Loucy (cell line): ENCODE measurements at regions not wholly inside any gene's neighbourhood (a gene's known extent, or its start where the extent isn't known, plus 50 kb on each side); places are given as distances from the start of the nearest gene placed in this dataset.
"Not testable (repeated sequence)": the region's sequence is repeated elsewhere in the genome, so short reads cannot be mapped to it uniquely, and the experiment has no call there.

Experiments used
- H2AFZ ChIP-seq: fragments of 200-600 bp; sonication (generic); 2 replicates; pipeline ENCODE4 v1.6.0; 2016; ENCODE audit warnings: antibody characterized with exemption, mild to moderate bottlenecking, low read length, moderate library complexity
- H3F3A ChIP-seq: fragments of 200-600 bp; 2 replicates; pipeline ENCODE4 v1.6.0; 2016; ENCODE audit warnings: antibody characterized with exemption, low read depth, mild to moderate bottlenecking
- H3K27me3 ChIP-seq: fragments of 200-600 bp; sonication (generic); 2 replicates; pipeline ENCODE4 v1.6.1; 2014; ENCODE audit warnings: low read length, mild to moderate bottlenecking; ENCODE audit not compliant: insufficient read depth, poor library complexity, severe bottlenecking
- H3K36me3 ChIP-seq: fragments of 200-600 bp; sonication (generic); 2 replicates; pipeline ENCODE4 v1.6.1; 2016; ENCODE audit warnings: low read length; ENCODE audit not compliant: insufficient read depth
- H3K4me1 ChIP-seq: fragments of 200-600 bp; sonication (generic); 2 replicates; pipeline ENCODE4 v1.5.1; 2014; ENCODE audit warnings: low read length, mild to moderate bottlenecking; ENCODE audit not compliant: insufficient read depth, poor library complexity, severe bottlenecking
- H3K4me2 ChIP-seq: fragments of 200-600 bp; sonication (generic); 2 replicates; pipeline ENCODE4 v1.6.0; 2014; ENCODE audit warnings: antibody characterized with exemption, low read length, low read depth, mild to moderate bottlenecking; ENCODE audit not compliant: poor library complexity, severe bottlenecking
- H3K4me3 ChIP-seq: fragments of 200-600 bp; sonication (generic); 2 replicates; pipeline ENCODE4 v1.5.1; 2014; ENCODE audit warnings: low read length, mild to moderate bottlenecking, mixed read lengths; ENCODE audit not compliant: poor library complexity, severe bottlenecking
- H3K79me2 ChIP-seq: fragments of 200-600 bp; sonication (generic); 2 replicates; pipeline ENCODE4 v1.6.1; 2014; ENCODE audit warnings: low read length; ENCODE audit not compliant: insufficient read depth
- H3K9ac ChIP-seq: fragments of 200-600 bp; sonication (generic); 2 replicates; pipeline ENCODE4 v1.6.0; 2014; ENCODE audit warnings: mild to moderate bottlenecking, low read depth, low read length, moderate library complexity; ENCODE audit not compliant: poor library complexity, severe bottlenecking
- H3K9me2 ChIP-seq: fragments of 200-600 bp; sonication (generic); replicated peaks from 2 replicates; pipeline ENCODE4 v1.6.1; 2016; ENCODE audit warnings: low read depth, low read length, mixed read lengths
- H3K9me3 ChIP-seq: fragments of 200-600 bp; sonication (generic); 2 replicates; pipeline ENCODE4 v1.6.1; 2014; ENCODE audit warnings: mild to moderate bottlenecking, antibody characterized with exemption, low read length, low read depth; ENCODE audit not compliant: insufficient read depth
- H4K20me1 ChIP-seq: fragments of 200-600 bp; sonication (generic); 2 replicates; pipeline ENCODE4 v1.6.0; 2014; ENCODE audit warnings: antibody characterized with exemption, low read length, mild to moderate bottlenecking; ENCODE audit not compliant: insufficient read depth, poor library complexity, severe bottlenecking
- EZH2phosphoT487 ChIP-seq: fragments of 200-600 bp; IDR thresholded peaks from 2 replicates; pipeline ENCODE4 v1.6.1; 2018; ENCODE audit warnings: antibody characterized with exemption, mild to moderate bottlenecking, moderate library complexity, borderline replicate concordance
- TF ChIP-seq, protein P1 (sequence below): fragments of 200-600 bp; sonication (generic); conservative IDR thresholded peaks from 2 replicates; pipeline ENCODE4 v1.5.1; 2014; ENCODE audit warnings: mild to moderate bottlenecking, antibody characterized with exemption, low read length

DNA sequence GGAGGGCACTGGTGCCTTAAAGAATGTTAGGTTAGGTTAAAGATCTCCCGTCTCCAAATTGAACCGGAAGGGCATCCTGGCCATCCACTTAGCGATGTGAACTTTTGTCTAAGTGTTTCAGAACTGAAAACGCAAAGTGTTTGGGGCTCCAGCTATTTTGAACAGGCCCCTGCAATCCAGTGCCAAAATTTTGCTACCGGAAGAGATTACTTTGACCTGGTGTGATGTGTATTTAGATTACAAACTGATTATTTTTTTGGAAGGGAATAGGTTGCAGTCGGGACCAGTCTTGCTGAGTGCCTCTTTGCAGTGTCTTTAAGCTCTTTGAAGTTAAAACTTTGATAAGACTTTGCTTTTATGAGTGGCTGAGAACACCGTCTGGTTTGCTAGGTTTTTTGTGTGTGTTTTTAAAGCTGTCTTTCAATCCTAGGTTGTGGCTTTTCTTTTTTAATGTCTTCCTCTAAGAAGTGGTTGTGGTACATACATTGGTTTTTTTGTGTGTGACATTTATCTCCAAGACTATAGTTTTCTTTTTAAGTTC lies 179.6 kb downstream of the OR4M2 start:
- Histone ChIP-seq H3K79me2 (no peaks in the 10 kb centered on the region), H3K9ac (no peak overlapping the region), H3K27me3 (no peaks in the 10 kb centered on the region), H3K9me2 (no peaks in the 10 kb centered on the region), H3K36me3 (no peaks in the 10 kb centered on the region), H3F3A (no peaks in the 10 kb centered on the region), H3K4me2 (peak overlapping the region; percentile 26), H2AFZ (no peak overlapping the region), H3K4me1 (peaks cover 5% of the 10 kb centered on the region), H4K20me1 (no peaks in the 10 kb centered on the region), H3K4me3 (no peak overlapping the region), H3K9me3 (no peaks in the 10 kb centered on the region)
- TF ChIP-seq EZH2phosphoT487, result no peak

DNA sequence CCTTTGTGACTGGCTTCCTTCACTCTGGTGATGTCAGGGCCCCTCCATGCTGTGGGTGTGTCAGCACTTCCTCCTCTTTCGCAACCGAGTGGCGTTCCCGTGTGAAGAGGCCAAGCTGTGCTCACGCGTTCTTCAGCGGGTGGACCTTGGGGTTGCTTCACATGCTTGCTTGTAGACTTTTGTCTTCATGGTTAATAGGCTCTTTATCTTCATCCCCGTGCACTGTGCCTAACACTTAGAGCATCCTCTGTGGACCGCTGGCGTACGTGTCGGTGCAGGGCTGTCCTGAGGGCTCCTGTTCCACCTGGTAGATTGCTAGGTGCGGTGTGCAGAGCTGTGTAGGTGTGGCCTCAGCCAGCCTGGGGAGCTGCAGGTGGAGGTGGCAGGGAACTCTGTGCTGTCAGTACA lies 182.3 kb downstream of the OR4M2 start:
- Histone ChIP-seq H3K4me3 (no peak overlapping the region), H3K4me2 (no peak overlapping the region), H3K9me2 (no peaks in the 10 kb centered on the region), H3F3A (no peaks in the 10 kb centered on the region), H3K4me1 (peaks cover 5% of the 10 kb centered on the region), H4K20me1 (no peaks in the 10 kb centered on the region), H3K36me3 (no peaks in the 10 kb centered on the region), H3K9ac (no peak overlapping the region), H2AFZ (no peak overlapping the region), H3K9me3 (no peaks in the 10 kb centered on the region), H3K79me2 (no peaks in the 10 kb centered on the region), H3K27me3 (no peaks in the 10 kb centered on the region)
- no peak for TF ChIP-seq EZH2phosphoT487
- TF ChIP-seq, protein P1, sequence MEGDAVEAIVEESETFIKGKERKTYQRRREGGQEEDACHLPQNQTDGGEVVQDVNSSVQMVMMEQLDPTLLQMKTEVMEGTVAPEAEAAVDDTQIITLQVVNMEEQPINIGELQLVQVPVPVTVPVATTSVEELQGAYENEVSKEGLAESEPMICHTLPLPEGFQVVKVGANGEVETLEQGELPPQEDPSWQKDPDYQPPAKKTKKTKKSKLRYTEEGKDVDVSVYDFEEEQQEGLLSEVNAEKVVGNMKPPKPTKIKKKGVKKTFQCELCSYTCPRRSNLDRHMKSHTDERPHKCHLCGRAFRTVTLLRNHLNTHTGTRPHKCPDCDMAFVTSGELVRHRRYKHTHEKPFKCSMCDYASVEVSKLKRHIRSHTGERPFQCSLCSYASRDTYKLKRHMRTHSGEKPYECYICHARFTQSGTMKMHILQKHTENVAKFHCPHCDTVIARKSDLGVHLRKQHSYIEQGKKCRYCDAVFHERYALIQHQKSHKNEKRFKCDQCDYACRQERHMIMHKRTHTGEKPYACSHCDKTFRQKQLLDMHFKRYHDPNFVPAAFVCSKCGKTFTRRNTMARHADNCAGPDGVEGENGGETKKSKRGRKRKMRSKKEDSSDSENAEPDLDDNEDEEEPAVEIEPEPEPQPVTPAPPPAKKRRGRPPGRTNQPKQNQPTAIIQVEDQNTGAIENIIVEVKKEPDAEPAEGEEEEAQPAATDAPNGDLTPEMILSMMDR, result no peak

DNA sequence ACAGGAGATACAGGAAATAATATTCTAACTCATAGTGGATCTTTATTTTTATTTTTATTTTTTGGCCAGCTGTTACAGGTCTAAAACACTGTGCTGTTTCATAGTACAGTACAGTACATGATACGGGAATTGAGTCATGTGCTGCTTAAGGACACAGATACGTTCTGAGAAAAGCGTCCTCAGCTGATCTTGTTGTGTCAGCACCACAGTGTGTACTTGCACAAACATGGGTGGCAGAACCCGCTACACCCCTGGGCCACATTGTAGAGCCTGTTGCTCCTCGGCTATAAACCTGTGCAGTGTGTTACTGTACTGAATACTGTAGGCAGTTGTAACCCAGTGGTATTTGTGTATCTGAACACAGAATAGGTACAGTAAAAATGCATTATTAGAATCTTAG lies 183.4 kb downstream of the OR4M2 start:
- H3K27me3 ChIP-seq, result no peaks in the 10 kb centered on the region
- no peak overlapping the region for H2AFZ ChIP-seq
- no peaks in the 10 kb centered on the region for H3K79me2 ChIP-seq
- H3K4me1 ChIP-seq, result peaks cover 5% of the 10 kb centered on the region
- H3K9me2 ChIP-seq, result no peaks in the 10 kb centered on the region
- no peaks in the 10 kb centered on the region for H3F3A ChIP-seq
- H3K36me3 ChIP-seq, result no peaks in the 10 kb centered on the region
- H4K20me1 ChIP-seq, result no peaks in the 10 kb centered on the region
- no peak overlapping the region for H3K9ac ChIP-seq
- no peak overlapping the region for H3K4me2 ChIP-seq
- TF ChIP-seq, protein P1, result no peak
- no peak for TF ChIP-seq EZH2phosphoT487
- no peak overlapping the region for H3K4me3 ChIP-seq
- H3K9me3 ChIP-seq, result no peaks in the 10 kb centered on the region

DNA sequence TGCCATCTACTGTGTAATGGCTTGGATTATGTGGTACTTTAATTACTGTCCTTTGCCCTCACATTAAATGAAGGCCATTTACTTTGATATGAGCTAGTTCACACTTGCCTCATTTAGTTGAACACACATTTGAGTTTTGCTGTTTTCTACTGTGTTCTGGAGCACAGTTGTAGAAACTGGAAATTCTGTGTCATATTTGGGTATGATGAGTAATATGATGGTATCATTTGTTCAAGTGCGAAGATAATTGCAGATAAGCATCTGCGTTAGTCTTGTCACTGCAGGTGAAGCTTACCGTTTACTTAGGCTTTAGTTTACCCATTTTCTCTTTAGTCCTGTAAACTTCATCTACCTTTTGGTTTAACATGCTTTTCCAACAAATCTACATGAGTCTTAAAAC lies 183.9 kb downstream of the OR4M2 start:
- not testable (repeated sequence) for H3K9me3 ChIP-seq, H3K27me3 ChIP-seq, H3K4me1 ChIP-seq, H3K4me2 ChIP-seq, H4K20me1 ChIP-seq, H3K4me3 ChIP-seq, H3K79me2 ChIP-seq, H3F3A ChIP-seq, H2AFZ ChIP-seq, H3K36me3 ChIP-seq, H3K9ac ChIP-seq, H3K9me2 ChIP-seq
